Pancreas (tissue), 10 donors: ENCODE measurements at regions not wholly inside any gene's neighbourhood (a gene's known extent, or its start where the extent isn't known, plus 50 kb on each side); places are given as distances from the start of the nearest gene placed in this dataset.

Experiments
- ATAC-seq, 4 donors: fragments of 200-7000 bp; cut with Tn5 transposase; one replicate each; pipeline versions ENCODE4 v1.8.0 to v1.9.1; 2020; ENCODE audit warnings: mild to moderate bottlenecking in 4 of 4, moderate library complexity in 4 of 4
- DNase-seq, 6 donors: peaks; one replicate each; pipeline ENCODE4 v3.0.0-alpha.2; 2020
- FAIRE-seq: peaks from 2 replicates; lab custom pipeline; 2012; peaks lifted over from hg19 to GRCh38; lab: Jason Lieb, UNC
- H3K27ac ChIP-seq, 4 donors: fragments of 200-600 bp; sonication (generic); 1 replicate in 3 of 4; 2 replicates in 1 of 4; pipeline versions ENCODE4 v1.5.0 to v1.8.0; 2020
- H3K27me3 ChIP-seq, 4 donors: fragments of 200-600 bp; one replicate each; pipeline ENCODE4 v1.8.0; 2021
- H3K36me3 ChIP-seq, 3 donors: fragments of 200-600 bp; sonication (generic) in 1 of 3; one replicate each; pipeline versions ENCODE4 v1.5.0 to v1.8.0; 2020 to 2021
- H3K4me1 ChIP-seq, 3 donors: fragments of 200-600 bp; one replicate each; pipeline ENCODE4 v1.8.0; 2021
- H3K4me3 ChIP-seq, 4 donors: fragments of 200-600 bp; sonication (generic) in 2 of 4; one replicate each; pipeline versions ENCODE4 v1.5.0 to v1.8.0; 2020 to 2021
- H3K9me3 ChIP-seq, 4 donors: fragments of 200-600 bp; one replicate each; pipeline ENCODE4 v1.8.0; 2021
- WGBS, 2 donors: extraction: QIAGEN DNeasy Blood & Tissue Kit; methylation state at CpG; one replicate each; pipeline ENCODE4 v1.1.7; 2013; 5-methylcytosine and 5-hydroxymethylcytosine counted together
- intact Hi-C, 3 donors: fragments of 100-400 bp; cut with DNase I; formaldehyde crosslinking; loops; one replicate each; pipeline versions ENCODE4 v1.11.1 to v1.14.2; 2022
- TF ChIP-seq, protein P1 (sequence below), 4 donors: fragments of 200-600 bp; sonication (generic) in 3 of 4; IDR thresholded peaks; one replicate each; pipeline versions ENCODE4 v1.5.0 to v1.8.0; 2021; ENCODE audit warnings: antibody characterized with exemption in 4 of 4
- donor health status: healthy with polysubstance abuse.
- donor health status: DM: no; HTN: no; CAD: no; lungs with moderate emphysema.
- donor health status: DM: no; HTN: no; CAD: no.
- donor health status: control.
- donor health status: control.
- donor health status: Bipolar disorder and iron deficiency.
- donor health status: DM: yes; HTN: yes; CAD: no.
- donor health status: DM: no; HTN: no; CAD: no.
- donor health status: DM: no; HTN: no; CAD: no.
- donor health status: DM: yes; HTN: yes; CAD: no.

DNA sequence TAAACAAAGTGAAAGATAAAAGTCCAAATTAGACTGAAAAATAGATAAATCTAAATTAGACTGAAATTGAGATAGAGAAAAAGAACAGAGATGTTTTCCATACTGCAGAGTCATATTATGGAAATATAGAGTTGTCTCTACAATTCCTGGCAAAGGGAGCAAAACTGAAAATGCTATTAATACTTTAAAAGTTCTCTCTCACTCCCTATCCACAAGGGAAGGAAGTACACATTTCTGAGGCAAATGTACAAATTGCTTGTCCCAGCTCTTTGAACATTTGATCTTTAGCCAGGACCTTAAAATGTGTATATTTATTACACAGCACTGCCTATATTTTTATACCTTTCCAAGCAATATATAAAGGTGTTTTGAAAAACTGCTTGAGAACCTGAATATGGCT, 225.1 kb upstream of the SEMA6D start:
- no peaks in the 10 kb centered on the region for H3K9me3 ChIP-seq
- ATAC-seq (no peak), FAIRE-seq (no peak), DNase-seq (no peak)
- TF ChIP-seq, protein P1, sequence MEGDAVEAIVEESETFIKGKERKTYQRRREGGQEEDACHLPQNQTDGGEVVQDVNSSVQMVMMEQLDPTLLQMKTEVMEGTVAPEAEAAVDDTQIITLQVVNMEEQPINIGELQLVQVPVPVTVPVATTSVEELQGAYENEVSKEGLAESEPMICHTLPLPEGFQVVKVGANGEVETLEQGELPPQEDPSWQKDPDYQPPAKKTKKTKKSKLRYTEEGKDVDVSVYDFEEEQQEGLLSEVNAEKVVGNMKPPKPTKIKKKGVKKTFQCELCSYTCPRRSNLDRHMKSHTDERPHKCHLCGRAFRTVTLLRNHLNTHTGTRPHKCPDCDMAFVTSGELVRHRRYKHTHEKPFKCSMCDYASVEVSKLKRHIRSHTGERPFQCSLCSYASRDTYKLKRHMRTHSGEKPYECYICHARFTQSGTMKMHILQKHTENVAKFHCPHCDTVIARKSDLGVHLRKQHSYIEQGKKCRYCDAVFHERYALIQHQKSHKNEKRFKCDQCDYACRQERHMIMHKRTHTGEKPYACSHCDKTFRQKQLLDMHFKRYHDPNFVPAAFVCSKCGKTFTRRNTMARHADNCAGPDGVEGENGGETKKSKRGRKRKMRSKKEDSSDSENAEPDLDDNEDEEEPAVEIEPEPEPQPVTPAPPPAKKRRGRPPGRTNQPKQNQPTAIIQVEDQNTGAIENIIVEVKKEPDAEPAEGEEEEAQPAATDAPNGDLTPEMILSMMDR (IDR thresholded peaks at IDR 0.05), result no peak
- H3K4me1 ChIP-seq, result no peaks in the 10 kb centered on the region
- no peak overlapping the region for H3K4me3 ChIP-seq
- no peaks in the 10 kb centered on the region for H3K36me3 ChIP-seq
- H3K27ac ChIP-seq, result no peak overlapping the region
- intact Hi-C loops, result no loop called here
- no peaks in the 10 kb centered on the region for H3K27me3 ChIP-seq

DNA sequence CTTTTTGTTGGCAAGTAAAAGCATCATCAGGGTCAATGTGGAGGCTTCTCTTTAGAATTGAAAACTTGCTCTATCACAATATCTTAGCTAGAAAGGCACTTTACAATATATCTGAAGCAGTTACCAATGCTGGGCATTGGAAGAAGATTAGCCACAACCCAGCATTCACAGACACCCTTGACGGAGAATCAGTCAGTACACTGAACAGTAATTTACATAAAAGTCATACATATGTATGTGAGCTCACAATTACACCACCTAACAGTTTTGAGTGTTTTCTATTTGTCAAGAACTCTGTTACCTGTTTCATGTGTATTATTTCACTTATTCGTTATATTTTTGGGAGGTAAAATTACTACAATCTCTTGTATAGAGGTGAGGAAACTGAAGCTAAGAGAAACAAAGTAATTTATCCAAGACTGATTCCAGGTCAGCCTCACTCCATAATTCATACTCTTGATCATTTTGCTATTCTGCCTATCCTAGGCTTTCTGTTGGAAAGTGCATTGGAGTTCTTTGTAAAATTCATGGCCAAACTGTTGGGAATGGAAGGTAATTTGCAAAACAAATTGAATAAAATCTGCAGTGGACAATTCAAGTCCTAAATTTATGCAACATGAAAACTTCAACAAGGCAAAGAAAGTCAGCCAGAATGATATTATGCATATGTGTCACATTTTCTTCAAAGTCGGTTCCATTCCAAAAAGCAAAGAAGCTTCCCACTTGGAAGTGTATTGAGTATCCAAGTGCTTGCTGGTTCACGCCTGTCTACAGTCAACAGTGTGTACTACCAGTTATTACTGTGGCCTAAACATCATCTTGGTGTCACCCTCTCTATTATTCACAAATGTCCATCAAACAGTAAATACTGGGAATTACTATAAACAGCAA, 223.7 kb upstream of the SEMA6D start:
- TF ChIP-seq, protein P1 (IDR thresholded peaks at IDR 0.05), result no peak
- no peaks in the 10 kb centered on the region for H3K27me3 ChIP-seq
- intact Hi-C loops, result no loop called here
- FAIRE-seq, result no peak
- H3K9me3 ChIP-seq, result no peaks in the 10 kb centered on the region
- 92 to 93% methylated on average over 4 of the region's 4 CpGs for WGBS, 2 donors
- H3K4me1 ChIP-seq, result no peaks in the 10 kb centered on the region
- no peak for ATAC-seq
- H3K27ac ChIP-seq, result no peak overlapping the region
- no peak for DNase-seq
- no peaks in the 10 kb centered on the region for H3K36me3 ChIP-seq
- no peak overlapping the region for H3K4me3 ChIP-seq

DNA sequence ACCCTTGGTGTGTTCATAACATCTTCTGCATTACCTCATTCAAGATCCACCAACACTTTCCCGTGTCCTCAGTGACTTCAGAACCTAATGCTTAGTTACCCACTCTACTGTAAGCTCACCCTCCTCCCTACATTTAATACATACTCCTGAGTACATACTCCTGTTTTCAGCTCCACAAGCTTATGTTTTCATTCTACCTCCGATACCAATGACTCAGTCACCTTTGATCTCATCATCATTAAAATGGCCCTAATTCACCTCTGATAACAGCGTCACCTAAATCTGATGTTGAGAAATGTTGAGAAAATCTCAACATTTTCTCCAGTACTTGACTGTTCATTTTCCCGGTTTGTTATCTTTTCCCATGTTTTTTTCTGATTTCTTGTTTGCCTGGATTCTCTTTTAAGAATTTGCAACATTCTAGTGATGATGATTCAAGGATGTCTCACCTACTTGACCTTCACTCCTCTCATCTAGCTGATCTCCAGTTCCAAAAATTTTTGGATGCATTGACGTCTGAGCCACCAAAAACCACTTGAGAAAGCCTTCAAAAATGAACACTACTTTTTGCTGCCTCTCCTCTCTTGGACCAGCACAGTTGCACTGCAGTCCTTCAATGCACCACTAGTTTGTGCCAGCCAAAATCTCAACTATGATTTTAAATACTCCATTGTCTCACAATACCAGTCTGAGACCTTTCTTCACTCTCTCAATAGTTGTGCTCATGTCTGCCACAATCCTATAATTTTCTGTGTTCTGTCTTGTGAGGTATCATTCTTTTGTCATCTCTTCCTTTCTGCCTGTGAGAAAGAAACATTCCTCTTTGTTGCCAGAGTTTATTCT, 220.7 kb upstream of the SEMA6D start:
- no peaks in the 10 kb centered on the region for H3K9me3 ChIP-seq
- 69 to 70% methylated on average over 5 of the region's 5 CpGs for WGBS, 2 donors

DNA sequence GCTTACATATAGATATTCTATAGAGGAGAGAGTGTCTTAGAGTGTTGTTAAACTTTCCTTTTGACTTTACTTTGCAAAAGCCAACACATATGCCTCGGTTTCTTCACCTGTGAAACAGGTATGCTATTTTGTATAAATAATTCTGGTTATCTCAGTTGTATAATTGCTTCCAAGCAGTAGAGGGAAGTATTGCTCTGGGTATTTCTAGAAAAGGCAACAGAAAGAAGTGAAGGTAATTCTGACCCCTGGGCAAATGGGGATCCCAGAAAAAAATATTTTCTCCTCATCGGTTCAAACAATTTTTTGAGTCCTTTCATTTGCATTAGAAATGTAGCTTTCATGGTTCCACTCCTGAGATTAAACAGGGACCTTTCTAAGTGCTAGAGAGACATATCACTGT, 216.5 kb upstream of the SEMA6D start:
- 39 to 53% methylated on average over 2 of the region's 2 CpGs for WGBS, 2 donors
- ATAC-seq (no peak), FAIRE-seq (no peak), DNase-seq (no peak)
- no peaks in the 10 kb centered on the region for H3K27me3 ChIP-seq
- TF ChIP-seq, protein P1 (IDR thresholded peaks at IDR 0.05), result no peak
- no peak overlapping the region for H3K27ac ChIP-seq
- intact Hi-C loops, result no loop called here
- H3K9me3 ChIP-seq, result no peaks in the 10 kb centered on the region
- H3K4me3 ChIP-seq, result no peak overlapping the region
- H3K36me3 ChIP-seq, result no peaks in the 10 kb centered on the region
- no peaks in the 10 kb centered on the region for H3K4me1 ChIP-seq

More for the DNA sequence above, 220.7 kb upstream of the SEMA6D start:
- Histone ChIP-seq H3K4me3 (no peak overlapping the region), H3K27me3 (no peaks in the 10 kb centered on the region), H3K4me1 (no peaks in the 10 kb centered on the region), H3K27ac (no peak overlapping the region), H3K36me3 (no peaks in the 10 kb centered on the region)
- ATAC-seq (no peak), DNase-seq (no peak), FAIRE-seq (no peak)
- intact Hi-C loops, result no loop called here
- TF ChIP-seq, protein P1 (IDR thresholded peaks at IDR 0.05), result no peak
